ENCODE measurements at regions not wholly inside any gene's neighbourhood (a gene's known extent, or its start where the extent isn't known, plus 50 kb on each side); places are given as distances from the start of the nearest gene placed in this dataset.

GRCh38 chr7:67992287-67992686 is 995.7 kb downstream of the TYW1 start:
- Histone ChIP-seq H3K4me3 (ENCODE audit: low read length) (no peak overlapping the region), H3K36me3 (ENCODE audit: insufficient read depth, low read length) (no peaks in the 10 kb centered on the region), H3K4me1 (ENCODE audit: control insufficient read depth, insufficient read depth, low read length) (no peaks in the 10 kb centered on the region), H3K9me3 (replicated peaks; ENCODE audit: low read length) (peaks cover 7% of the 10 kb centered on the region), H3K9ac (ENCODE audit: low read depth, low read length) (no peak overlapping the region), H3K4me2 (ENCODE audit: low read length) (no peak overlapping the region), H3K27me3 (ENCODE audit: control insufficient read depth, insufficient read depth, low read length) (no peaks in the 10 kb centered on the region)

DNA sequence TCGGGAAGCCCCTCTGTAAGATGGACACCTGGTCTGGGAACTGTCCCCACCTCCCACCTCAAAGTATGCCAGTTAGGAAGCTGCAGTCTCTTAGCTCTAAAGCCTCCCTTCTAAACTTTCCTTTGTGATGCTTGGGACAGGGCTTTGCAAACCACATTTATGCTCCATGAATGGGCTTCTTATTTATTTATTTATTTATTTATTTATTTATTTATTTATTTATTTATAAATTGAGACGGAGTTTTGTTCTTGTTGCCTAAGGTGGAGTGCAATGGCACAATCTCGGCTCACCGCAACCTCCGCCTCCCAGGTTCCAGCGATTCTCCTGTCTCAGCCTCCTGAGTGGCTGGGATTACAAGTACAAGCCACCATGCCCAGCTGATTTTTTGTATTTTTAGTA is 1009.4 kb downstream of the TYW1 start:
- Histone ChIP-seq H3K4me2 (ENCODE audit: low read length) (no peak overlapping the region), H3K4me3 (ENCODE audit: low read length) (no peak overlapping the region), H3K36me3 (ENCODE audit: insufficient read depth, low read length) (no peaks in the 10 kb centered on the region), H3K9me3 (replicated peaks; ENCODE audit: low read length) (peaks cover 2% of the 10 kb centered on the region), H3K27me3 (ENCODE audit: control insufficient read depth, insufficient read depth, low read length) (no peaks in the 10 kb centered on the region), H3K9ac (ENCODE audit: low read depth, low read length) (no peak overlapping the region), H3K4me1 (ENCODE audit: control insufficient read depth, insufficient read depth, low read length) (no peaks in the 10 kb centered on the region)

GRCh38 chr7:68006619-68007018 is 1010.0 kb downstream of the TYW1 start:
- Histone ChIP-seq H3K27me3 (ENCODE audit: control insufficient read depth, insufficient read depth, low read length) (no peaks in the 10 kb centered on the region), H3K36me3 (ENCODE audit: insufficient read depth, low read length) (no peaks in the 10 kb centered on the region), H3K4me1 (ENCODE audit: control insufficient read depth, insufficient read depth, low read length) (no peaks in the 10 kb centered on the region), H3K9ac (ENCODE audit: low read depth, low read length) (no peak overlapping the region), H3K9me3 (replicated peaks; ENCODE audit: low read length) (peaks cover 2% of the 10 kb centered on the region), H3K4me3 (ENCODE audit: low read length) (no peak overlapping the region), H3K4me2 (ENCODE audit: low read length) (no peak overlapping the region)

DNA sequence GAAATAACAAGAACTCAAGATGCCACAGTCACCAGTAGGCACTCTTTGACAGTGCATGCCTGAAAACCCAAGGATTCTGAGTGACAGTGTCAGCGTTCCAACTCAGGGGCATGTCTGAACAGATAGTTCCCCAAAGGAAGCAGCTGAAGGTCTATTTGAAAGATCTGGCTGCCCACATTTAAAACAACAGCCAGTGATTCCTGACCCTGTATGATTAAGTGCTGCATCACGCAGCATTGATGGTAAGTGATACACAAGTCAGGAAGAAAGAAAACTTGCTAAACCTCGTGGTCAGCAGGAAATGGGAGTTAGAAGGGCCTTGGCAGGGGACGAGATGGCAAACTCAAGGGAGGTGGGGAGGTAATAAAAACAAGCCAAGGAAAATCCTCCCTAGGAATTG is 1013.1 kb downstream of the TYW1 start:
- Histone ChIP-seq H3K36me3 (ENCODE audit: insufficient read depth, low read length) (no peaks in the 10 kb centered on the region), H3K27me3 (ENCODE audit: control insufficient read depth, insufficient read depth, low read length) (no peaks in the 10 kb centered on the region), H3K4me2 (ENCODE audit: low read length) (no peak overlapping the region), H3K4me3 (ENCODE audit: low read length) (no peak overlapping the region), H3K9ac (ENCODE audit: low read depth, low read length) (no peak overlapping the region), H3K9me3 (replicated peaks; ENCODE audit: low read length) (peaks cover 2% of the 10 kb centered on the region), H3K4me1 (ENCODE audit: control insufficient read depth, insufficient read depth, low read length) (no peaks in the 10 kb centered on the region)

DNA sequence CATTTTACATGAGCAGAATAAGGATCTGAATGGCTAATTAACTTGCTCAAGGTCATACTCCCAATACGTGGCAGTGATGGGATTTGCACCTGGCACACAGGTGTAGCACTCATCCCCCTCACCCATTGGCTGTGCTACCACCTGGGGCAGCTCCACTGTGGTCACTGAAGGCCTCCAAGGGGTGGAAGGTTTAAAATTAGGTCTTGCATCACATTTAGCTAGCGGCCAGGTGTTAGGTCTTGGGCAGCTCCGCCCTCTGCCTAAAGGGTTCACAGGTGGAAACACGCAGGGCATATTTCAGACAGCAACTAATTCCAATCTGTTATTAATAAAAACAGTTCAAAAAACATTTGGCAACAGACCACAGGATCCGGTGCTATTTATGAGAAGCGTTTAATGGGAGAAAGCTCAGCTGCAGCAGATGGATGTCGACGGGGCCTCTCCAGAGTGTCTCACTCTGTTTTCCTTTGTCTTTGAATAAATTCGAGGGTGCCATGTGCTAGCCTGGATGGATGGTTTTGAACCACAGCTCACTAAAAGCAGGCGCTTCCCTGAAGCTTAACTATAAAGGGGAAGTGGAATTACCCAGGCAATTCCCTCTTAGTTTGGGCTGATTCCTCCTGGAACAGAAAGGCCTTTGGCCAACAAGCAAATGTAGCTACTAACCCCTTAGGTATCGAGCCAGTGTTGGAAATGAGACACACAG is 1017.6 kb downstream of the TYW1 start:
- Histone ChIP-seq H3K36me3 (ENCODE audit: insufficient read depth, low read length) (no peaks in the 10 kb centered on the region), H3K4me2 (ENCODE audit: low read length) (no peak overlapping the region), H3K9ac (ENCODE audit: low read depth, low read length) (no peak overlapping the region), H3K27me3 (ENCODE audit: control insufficient read depth, insufficient read depth, low read length) (no peaks in the 10 kb centered on the region), H3K4me3 (ENCODE audit: low read length) (no peak overlapping the region), H3K4me1 (ENCODE audit: control insufficient read depth, insufficient read depth, low read length) (no peaks in the 10 kb centered on the region), H3K9me3 (replicated peaks; ENCODE audit: low read length) (peaks cover 2% of the 10 kb centered on the region)

DNA sequence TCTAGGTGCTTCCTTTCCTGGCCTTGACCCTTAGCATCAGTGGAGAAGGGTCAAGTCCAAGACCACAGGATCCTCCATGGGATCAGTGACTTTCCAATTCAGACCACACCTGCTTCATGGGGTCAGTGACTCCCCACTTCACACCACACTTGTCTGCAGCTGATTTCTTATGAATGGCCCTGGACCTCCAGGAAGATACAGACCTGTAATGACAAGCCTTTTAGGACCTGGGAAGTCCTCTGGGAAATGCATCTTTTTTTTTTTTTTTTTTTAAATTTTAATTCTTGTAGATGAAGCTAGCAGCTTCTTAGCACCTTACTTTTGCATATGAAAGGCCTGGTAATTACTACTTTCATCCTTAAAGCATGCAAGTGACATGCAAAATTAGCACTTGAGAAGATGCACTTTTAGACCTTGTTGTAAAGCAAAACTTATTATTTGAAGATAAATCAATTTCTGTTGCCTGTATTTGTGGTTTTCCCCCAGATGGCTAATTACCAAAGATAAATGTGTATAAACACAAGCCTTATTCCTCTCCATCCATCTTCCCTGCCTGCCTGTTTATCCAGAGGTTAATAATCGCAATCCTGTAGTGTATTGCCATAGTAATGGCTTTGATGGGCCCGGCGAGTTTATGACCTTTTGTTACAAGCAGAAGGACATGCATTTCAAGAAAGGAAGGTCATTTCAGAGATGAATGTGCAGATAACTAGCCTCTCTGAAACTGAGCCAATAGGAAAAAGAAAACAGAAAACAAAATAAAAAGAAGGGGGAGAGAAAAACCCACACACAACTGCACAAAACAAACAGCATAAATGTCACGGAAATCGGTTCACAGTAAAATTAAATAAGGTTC is 1018.7 kb downstream of the TYW1 start:
- H3K4me1 ChIP-seq (ENCODE audit: control insufficient read depth, insufficient read depth, low read length): no peaks in the 10 kb centered on the region
- H3K27me3 ChIP-seq (ENCODE audit: control insufficient read depth, insufficient read depth, low read length): no peaks in the 10 kb centered on the region
- H3K4me2 ChIP-seq (ENCODE audit: low read length): no peak overlapping the region
- H3K4me3 ChIP-seq (ENCODE audit: low read length): no peak overlapping the region
- H3K9ac ChIP-seq (ENCODE audit: low read depth, low read length): no peak overlapping the region
- peaks cover 5% of the 10 kb centered on the region for H3K9me3 ChIP-seq (replicated peaks; ENCODE audit: low read length)
- H3K36me3 ChIP-seq (ENCODE audit: insufficient read depth, low read length): no peaks in the 10 kb centered on the region

- no peaks in the 10 kb centered on the region for H3K27me3 ChIP-seq (ENCODE audit: control insufficient read depth, insufficient read depth, low read length)
- no peaks in the 10 kb centered on the region for H3K4me1 ChIP-seq (ENCODE audit: control insufficient read depth, insufficient read depth, low read length)
These were observed 1019.4 kb downstream of the TYW1 start for GRCh38 chr7:68015978-68016532.

DNA sequence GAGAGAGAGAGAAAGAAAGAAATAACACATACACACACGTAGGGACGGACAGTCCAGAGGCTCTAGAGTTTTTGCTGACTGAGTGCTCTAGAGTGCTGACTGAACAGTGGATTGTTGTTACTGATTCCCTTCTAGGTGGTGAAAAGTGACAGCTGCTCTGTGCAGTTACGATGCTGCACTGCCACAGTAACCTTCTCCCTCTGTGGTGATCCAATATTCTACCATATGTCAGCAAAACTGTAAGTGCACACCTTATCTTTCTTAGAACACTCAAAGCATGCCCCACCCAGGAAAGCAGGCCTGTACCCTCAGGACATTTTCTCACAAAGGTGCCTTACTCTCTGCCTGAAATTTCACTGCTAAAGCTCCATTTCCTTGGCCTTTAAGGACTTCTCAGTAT is 1023.5 kb downstream of the TYW1 start:
- Histone ChIP-seq H3K4me2 (ENCODE audit: low read length) (no peak overlapping the region), H3K36me3 (ENCODE audit: insufficient read depth, low read length) (no peaks in the 10 kb centered on the region), H3K4me1 (ENCODE audit: control insufficient read depth, insufficient read depth, low read length) (no peaks in the 10 kb centered on the region), H3K4me3 (ENCODE audit: low read length) (no peak overlapping the region), H3K9ac (ENCODE audit: low read depth, low read length) (no peak overlapping the region), H3K9me3 (replicated peaks; ENCODE audit: low read length) (peaks cover 10% of the 10 kb centered on the region), H3K27me3 (ENCODE audit: control insufficient read depth, insufficient read depth, low read length) (no peaks in the 10 kb centered on the region)

More at GRCh38 chr7:68015978-68016532, 1019.4 kb downstream of the TYW1 start:
- H3K36me3 ChIP-seq (ENCODE audit: insufficient read depth, low read length): no peaks in the 10 kb centered on the region
- H3K4me2 ChIP-seq (ENCODE audit: low read length): no peak overlapping the region
- H3K4me3 ChIP-seq (ENCODE audit: low read length): no peak overlapping the region
- peaks cover 3% of the 10 kb centered on the region for H3K9me3 ChIP-seq (replicated peaks; ENCODE audit: low read length)
- H3K9ac ChIP-seq (ENCODE audit: low read depth, low read length): no peak overlapping the region

GRCh38 chr7:68025369-68025768 is 1028.7 kb downstream of the TYW1 start:
- Histone ChIP-seq H3K4me2 (ENCODE audit: low read length) (no peak overlapping the region), H3K27me3 (ENCODE audit: control insufficient read depth, insufficient read depth, low read length) (no peaks in the 10 kb centered on the region), H3K4me3 (ENCODE audit: low read length) (no peak overlapping the region), H3K9me3 (replicated peaks; ENCODE audit: low read length) (peaks cover 16% of the 10 kb centered on the region), H3K9ac (ENCODE audit: low read depth, low read length) (no peak overlapping the region), H3K36me3 (ENCODE audit: insufficient read depth, low read length) (no peaks in the 10 kb centered on the region), H3K4me1 (ENCODE audit: control insufficient read depth, insufficient read depth, low read length) (no peaks in the 10 kb centered on the region)

DNA sequence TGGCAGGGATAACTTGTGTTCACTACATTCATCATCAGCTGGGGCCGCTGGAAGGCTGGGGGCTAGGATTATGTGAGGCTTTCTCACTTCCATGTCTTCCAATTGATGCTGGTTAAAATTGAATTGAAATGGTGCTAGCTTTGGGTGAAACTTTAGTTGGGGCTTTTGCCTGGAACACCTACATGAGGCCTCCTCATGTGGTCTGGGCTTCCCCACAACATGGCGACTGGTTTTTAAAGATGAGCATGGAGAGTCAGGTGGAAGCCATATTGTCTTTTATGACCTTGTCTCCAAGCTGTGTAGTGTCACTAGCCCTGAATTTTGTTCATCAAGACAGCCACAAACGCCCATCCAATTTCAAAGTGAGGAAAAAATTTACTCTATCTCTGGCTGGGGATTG is 1033.9 kb downstream of the TYW1 start:
- H3K4me3 ChIP-seq (ENCODE audit: low read length): no peak overlapping the region
- no peak overlapping the region for H3K4me2 ChIP-seq (ENCODE audit: low read length)
- H3K9ac ChIP-seq (ENCODE audit: low read depth, low read length): no peak overlapping the region
- peaks cover 10% of the 10 kb centered on the region for H3K9me3 ChIP-seq (replicated peaks; ENCODE audit: low read length)
- no peaks in the 10 kb centered on the region for H3K27me3 ChIP-seq (ENCODE audit: control insufficient read depth, insufficient read depth, low read length)
- no peaks in the 10 kb centered on the region for H3K36me3 ChIP-seq (ENCODE audit: insufficient read depth, low read length)
- no peaks in the 10 kb centered on the region for H3K4me1 ChIP-seq (ENCODE audit: control insufficient read depth, insufficient read depth, low read length)

DNA sequence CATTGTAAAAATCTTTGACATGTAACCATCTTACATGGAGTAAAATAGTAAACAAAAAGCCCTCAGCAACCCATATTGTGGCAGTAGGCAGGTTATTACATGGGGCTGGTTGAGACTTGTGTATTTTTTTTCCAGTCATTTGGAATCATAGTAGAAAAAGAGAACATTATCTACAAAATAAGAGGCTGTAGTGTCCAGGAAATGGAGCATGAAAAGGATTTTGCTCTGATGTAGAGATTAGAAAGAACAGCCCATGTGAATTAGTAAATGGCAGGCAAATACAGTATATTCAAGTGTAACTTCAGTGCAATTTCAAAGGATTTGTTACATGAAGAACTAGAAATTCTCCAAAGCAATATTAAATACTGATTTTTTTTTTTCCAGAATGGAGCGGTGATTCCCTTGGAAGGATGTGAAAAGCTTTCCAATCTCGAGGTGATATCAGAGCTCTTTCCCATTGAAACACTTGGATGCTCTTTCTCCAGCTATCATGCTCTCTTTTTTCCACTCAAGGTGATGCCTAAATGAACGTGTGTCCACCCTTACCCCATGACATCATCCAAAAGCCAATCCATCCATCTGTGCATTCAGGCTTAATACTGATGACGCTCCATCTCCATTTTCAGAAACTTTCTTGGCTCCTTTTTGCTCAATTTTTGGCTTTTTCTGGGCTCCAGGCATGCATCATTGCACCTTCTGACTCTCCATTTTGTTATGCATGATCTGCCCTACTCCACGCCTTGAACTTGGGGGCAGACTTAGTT is 1034.7 kb downstream of the TYW1 start:
- no peak overlapping the region for H3K4me3 ChIP-seq (ENCODE audit: low read length)
- no peak overlapping the region for H3K9ac ChIP-seq (ENCODE audit: low read depth, low read length)
- H3K27me3 ChIP-seq (ENCODE audit: control insufficient read depth, insufficient read depth, low read length): no peaks in the 10 kb centered on the region
- no peak overlapping the region for H3K4me2 ChIP-seq (ENCODE audit: low read length)
- H3K36me3 ChIP-seq (ENCODE audit: insufficient read depth, low read length): no peaks in the 10 kb centered on the region
- H3K9me3 ChIP-seq (replicated peaks; ENCODE audit: low read length): peaks cover 8% of the 10 kb centered on the region
- no peaks in the 10 kb centered on the region for H3K4me1 ChIP-seq (ENCODE audit: control insufficient read depth, insufficient read depth, low read length)

Measured in skeletal muscle satellite cell (primary cell).